ENCODE measurements at regions not wholly inside any gene's neighbourhood (a gene's known extent, or its start where the extent isn't known, plus 50 kb on each side); places are given as distances from the start of the nearest gene placed in this dataset.

DNA sequence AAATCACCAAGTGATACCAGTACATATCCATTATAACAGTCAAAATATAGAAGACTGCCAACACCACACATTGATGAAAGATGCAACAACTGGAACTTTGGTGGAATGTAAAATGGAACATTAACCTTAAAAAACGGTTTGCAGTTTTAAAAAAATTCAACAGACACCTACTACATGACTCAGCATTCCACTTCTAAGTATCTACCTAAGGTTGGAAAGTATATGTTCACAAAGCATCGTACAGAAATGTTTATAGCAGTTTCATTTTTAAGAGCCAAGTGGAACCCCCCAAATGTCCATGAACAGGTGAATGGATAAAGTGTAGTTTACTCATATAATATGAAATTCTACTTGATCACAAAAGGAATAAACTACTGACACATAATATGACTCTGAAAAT is 314.7 kb upstream of the ARRDC4 start:
- CTCF ChIA-PET (ENCODE audit: low intra/inter-chr PET ratio) = no interaction called here

More for the DNA sequence above, 314.7 kb upstream of the ARRDC4 start:
- ATAC-seq (no peak), DNase-seq (ENCODE audit: extremely low read depth in 1 of 4, low spot score in 3 of 4) (no peak), FAIRE-seq (no peak)
- H2AFZ ChIP-seq (ENCODE audit: low read depth, low read length) = no peak overlapping the region
- intact Hi-C loops (cut with micrococcal nuclease) (no loop called here), in situ Hi-C loops (cut with MboI) (no loop called here)
- H3K27me3 ChIP-seq (ENCODE audit: control insufficient read depth in 2 of 2, insufficient read depth in 2 of 2, low read length in 2 of 2) = no peaks in the 10 kb centered on the region
- H3K9me1 ChIP-seq (ENCODE audit: control insufficient read depth, insufficient read depth, low read length) = no peaks in the 10 kb centered on the region
- H3K4me2 ChIP-seq (ENCODE audit: insufficient read depth, low read length) = no peak overlapping the region
- POLR2A ChIA-PET = no interaction called here
- BruUV-seq (replicated peaks) = no TSS peak
- no peak overlapping the region for H3K9ac ChIP-seq (ENCODE audit: insufficient read depth in 1 of 2, low read depth in 2 of 2, low read length in 2 of 2)
- H3K4me1 ChIP-seq (replicated peaks in 1 of 2; ENCODE audit: control insufficient read depth in 2 of 2, insufficient read depth in 2 of 2, low read length in 2 of 2) = no peaks in the 10 kb centered on the region
- H3K9me3 ChIP-seq (replicated peaks; ENCODE audit: control insufficient read depth, insufficient read depth, low read depth, low read length) = no peaks in the 10 kb centered on the region
- H3K79me2 ChIP-seq (ENCODE audit: control insufficient read depth, insufficient read depth, low read length) = no peaks in the 10 kb centered on the region
- no peak for TF ChIP-seq PTBP1 (IDR thresholded peaks at IDR 0.05; ENCODE audit: low read depth, low read length)
- peak; percentile 31; the same call in 1 of the 2 replicates for TF ChIP-seq NFE2L1 (tag; IDR thresholded peaks at IDR 0.05; ENCODE audit: borderline replicate concordance, low read depth)
- peak; percentile 16; the same call in 1 of the 2 replicates for TF ChIP-seq MAFF (IDR thresholded peaks at IDR 0.05; ENCODE audit: low read length)
- no peak for TF ChIP-seq RFX1 (IDR thresholded peaks at IDR 0.05)
- peak; percentile 61 for TF ChIP-seq MAFG (tag; conservative IDR thresholded peaks at IDR 0.05)
- TF ChIP-seq, protein P1, sequence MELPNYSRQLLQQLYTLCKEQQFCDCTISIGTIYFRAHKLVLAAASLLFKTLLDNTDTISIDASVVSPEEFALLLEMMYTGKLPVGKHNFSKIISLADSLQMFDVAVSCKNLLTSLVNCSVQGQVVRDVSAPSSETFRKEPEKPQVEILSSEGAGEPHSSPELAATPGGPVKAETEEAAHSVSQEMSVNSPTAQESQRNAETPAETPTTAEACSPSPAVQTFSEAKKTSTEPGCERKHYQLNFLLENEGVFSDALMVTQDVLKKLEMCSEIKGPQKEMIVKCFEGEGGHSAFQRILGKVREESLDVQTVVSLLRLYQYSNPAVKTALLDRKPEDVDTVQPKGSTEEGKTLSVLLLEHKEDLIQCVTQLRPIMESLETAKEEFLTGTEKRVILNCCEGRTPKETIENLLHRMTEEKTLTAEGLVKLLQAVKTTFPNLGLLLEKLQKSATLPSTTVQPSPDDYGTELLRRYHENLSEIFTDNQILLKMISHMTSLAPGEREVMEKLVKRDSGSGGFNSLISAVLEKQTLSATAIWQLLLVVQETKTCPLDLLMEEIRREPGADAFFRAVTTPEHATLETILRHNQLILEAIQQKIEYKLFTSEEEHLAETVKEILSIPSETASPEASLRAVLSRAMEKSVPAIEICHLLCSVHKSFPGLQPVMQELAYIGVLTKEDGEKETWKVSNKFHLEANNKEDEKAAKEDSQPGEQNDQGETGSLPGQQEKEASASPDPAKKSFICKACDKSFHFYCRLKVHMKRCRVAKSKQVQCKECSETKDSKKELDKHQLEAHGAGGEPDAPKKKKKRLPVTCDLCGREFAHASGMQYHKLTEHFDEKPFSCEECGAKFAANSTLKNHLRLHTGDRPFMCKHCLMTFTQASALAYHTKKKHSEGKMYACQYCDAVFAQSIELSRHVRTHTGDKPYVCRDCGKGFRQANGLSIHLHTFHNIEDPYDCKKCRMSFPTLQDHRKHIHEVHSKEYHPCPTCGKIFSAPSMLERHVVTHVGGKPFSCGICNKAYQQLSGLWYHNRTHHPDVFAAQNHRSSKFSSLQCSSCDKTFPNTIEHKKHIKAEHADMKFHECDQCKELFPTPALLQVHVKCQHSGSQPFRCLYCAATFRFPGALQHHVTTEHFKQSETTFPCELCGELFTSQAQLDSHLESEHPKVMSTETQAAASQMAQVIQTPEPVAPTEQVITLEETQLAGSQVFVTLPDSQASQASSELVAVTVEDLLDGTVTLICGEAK (IDR thresholded peaks at IDR 0.05) = no peak
- TF ChIP-seq, protein P1 (CRISPR knock-in tag; IDR thresholded peaks at IDR 0.05) = no peak
- TF ChIP-seq ZNF316 (IDR thresholded peaks at IDR 0.05) = peak; percentile 69
- TF ChIP-seq NFE2 (IDR thresholded peaks at IDR 0.05; ENCODE audit: low read depth) = peak; percentile 44; the same call in 1 of the 2 replicates
- peak; percentile 40; the same call in 1 of the 2 replicates for TF ChIP-seq C11orf30 (IDR thresholded peaks at IDR 0.05; ENCODE audit: low read depth)
- H3K36me3 ChIP-seq (ENCODE audit: control insufficient read depth, insufficient read depth, low read length) = no peaks in the 10 kb centered on the region
- WGBS (ENCODE audit: insufficient coverage, low coverage, missing lambda C conversion rate) = 5% methylated on average over 2 of the region's 2 CpGs
- no peak overlapping the region for H3K27ac ChIP-seq (ENCODE audit: extremely low read depth, low read depth, low read length)
- no peaks in the 10 kb centered on the region for H4K20me1 ChIP-seq (replicated peaks; ENCODE audit: control insufficient read depth, insufficient read depth, low read length)
- H3K4me3 ChIP-seq = no peak overlapping the region

Measured in K562 (cell line).